CD14-positive monocyte (primary cell): ENCODE measurements at regions not wholly inside any gene's neighbourhood (a gene's known extent, or its start where the extent isn't known, plus 50 kb on each side); places are given as distances from the start of the nearest gene placed in this dataset.

ENCODE experiments used
- DNase-seq, 3 donors: peaks; one replicate each; pipeline ENCODE4 v3.0.0-alpha.2; 2011 to 2022
- H2AFZ ChIP-seq: 2 replicates; pipeline ENCODE4 v1.6.0; 2012; ENCODE audit warnings: mild to moderate bottlenecking, low read depth, low read length, inconsistent platforms; ENCODE audit not compliant: insufficient read depth, poor library complexity, severe bottlenecking
- H3K27ac ChIP-seq, 2 donors: 1 replicate in 1 of 2; 2 replicates in 1 of 2; pipeline ENCODE4 v1.5.1; 2012 to 2013; ENCODE audit warnings: low read length in 2 of 2, control low read depth in 1 of 2, inconsistent platforms in 1 of 2, low read depth in 1 of 2, mild to moderate bottlenecking in 1 of 2
- H3K27me3 ChIP-seq, 2 donors: one replicate each; pipeline versions ENCODE4 v1.6.0 to v1.6.1; 2011 to 2013; ENCODE audit warnings: low read length in 2 of 2; ENCODE audit not compliant: control insufficient read depth in 2 of 2, insufficient read depth in 2 of 2
- H3K36me3 ChIP-seq, 2 donors: replicated peaks in 1 of 2; 1 replicate in 1 of 2; 2 replicates in 1 of 2; pipeline versions ENCODE4 v1.5.1 to v1.6.1; 2012 to 2013; ENCODE audit warnings: low read length in 2 of 2, control low read depth in 1 of 2, inconsistent platforms in 1 of 2, mild to moderate bottlenecking in 1 of 2; ENCODE audit not compliant: insufficient read depth in 2 of 2, control insufficient read depth in 1 of 2
- H3K4me1 ChIP-seq, 2 donors: 1 replicate in 1 of 2; 2 replicates in 1 of 2; pipeline versions ENCODE4 v1.5.1 to v1.6.1; 2012 to 2013; ENCODE audit warnings: low read length in 2 of 2, control low read depth in 1 of 2, inconsistent platforms in 1 of 2, mild to moderate bottlenecking in 1 of 2, moderate library complexity in 1 of 2; ENCODE audit not compliant: insufficient read depth in 2 of 2, control insufficient read depth in 1 of 2
- H3K4me2 ChIP-seq: replicated peaks from 2 replicates; pipeline ENCODE3; 2012; ENCODE audit warnings: low read length, moderate library complexity, mild to moderate bottlenecking; ENCODE audit not compliant: poor library complexity, severe bottlenecking; ENCODE audit errors: extremely low read depth
- H3K4me3 ChIP-seq, 3 experiments: fragments of 200-600 bp in 1 of 3; sonication (generic) in 1 of 3; replicated peaks in 1 of 3; 1 replicate in 2 of 3; 2 replicates in 1 of 3; pipeline ENCODE4 v1.5.1; 2011 to 2013; ENCODE audit warnings: low read length in 3 of 3, mild to moderate bottlenecking in 3 of 3, control low read depth in 2 of 3, low read depth in 2 of 3, inconsistent platforms in 1 of 3, moderate library complexity in 1 of 3
- H3K79me2 ChIP-seq: 2 replicates; pipeline ENCODE4 v1.6.0; 2012; ENCODE audit warnings: mild to moderate bottlenecking, control low read depth, inconsistent platforms, low read length, moderate library complexity; ENCODE audit not compliant: insufficient read depth
- H3K9ac ChIP-seq: 2 replicates; pipeline ENCODE4 v1.6.0; 2017; ENCODE audit warnings: low read length, mild to moderate bottlenecking; ENCODE audit not compliant: insufficient read depth, poor library complexity, severe bottlenecking
- H3K9me3 ChIP-seq, 2 donors: replicated peaks in 1 of 2; 1 replicate in 1 of 2; 2 replicates in 1 of 2; pipeline versions ENCODE4 v1.5.1 to v1.6.1; 2012 to 2013; ENCODE audit warnings: low read length in 2 of 2, control low read depth in 1 of 2; ENCODE audit not compliant: control insufficient read depth in 1 of 2, insufficient read depth in 1 of 2
- H4K20me1 ChIP-seq: 2 replicates; pipeline ENCODE4 v1.6.0; 2012; ENCODE audit warnings: mild to moderate bottlenecking, low read length, control low read depth, moderate library complexity; ENCODE audit not compliant: insufficient read depth
- H3K27ac Mint-ChIP-seq, 7 donors: one replicate each; pipeline ENCODE4 v1.8.0; 2020; ENCODE audit warnings: mild to moderate bottlenecking in 7 of 7, mixed read lengths in 7 of 7, moderate library complexity in 6 of 7, inconsistent platforms in 2 of 7
- H3K27me3 Mint-ChIP-seq, 3 donors: one replicate each; pipeline ENCODE4 v1.8.0; 2021 to 2022; ENCODE audit warnings: low read depth in 3 of 3, mild to moderate bottlenecking in 3 of 3, mixed read lengths in 3 of 3, moderate library complexity in 3 of 3, inconsistent platforms in 1 of 3
- H3K36me3 Mint-ChIP-seq, 2 donors: one replicate each; pipeline ENCODE4 v1.8.0; 2020; ENCODE audit warnings: mixed read lengths in 2 of 2, inconsistent platforms in 1 of 2, mild to moderate bottlenecking in 1 of 2
- H3K4me1 Mint-ChIP-seq: one replicate; pipeline ENCODE4 v1.8.0; 2020; ENCODE audit warnings: mild to moderate bottlenecking, mixed read lengths
- H3K4me3 Mint-ChIP-seq, 2 donors: one replicate each; pipeline ENCODE4 v1.8.0; 2020; ENCODE audit warnings: mild to moderate bottlenecking in 2 of 2, mixed read lengths in 2 of 2, moderate library complexity in 1 of 2
- H3K9me3 Mint-ChIP-seq, 7 donors: one replicate each; pipeline ENCODE4 v1.8.0; 2020 to 2022; ENCODE audit warnings: mixed read lengths in 7 of 7, mild to moderate bottlenecking in 6 of 7, moderate library complexity in 6 of 7, inconsistent platforms in 2 of 7
- WGBS: methylation state at CpG from one replicate; pipeline ENCODE4 v1.1.5; 2013; ENCODE audit warnings: missing lambda C conversion rate; ENCODE audit not compliant: insufficient coverage; 5-methylcytosine and 5-hydroxymethylcytosine counted together
- intact Hi-C, 2 donors: fragments of 100-400 bp; cut with micrococcal nuclease; formaldehyde crosslinking; loops; one replicate each; pipeline versions ENCODE4 v1.15.0 to v1.15.1; 2023
- TF ChIP-seq, protein P1 (sequence below): fragments of 200-600 bp; IDR thresholded peaks from one replicate; pipeline ENCODE4 v1.8.0; 2022; ENCODE audit warnings: antibody characterized with exemption, mild to moderate bottlenecking

DNA sequence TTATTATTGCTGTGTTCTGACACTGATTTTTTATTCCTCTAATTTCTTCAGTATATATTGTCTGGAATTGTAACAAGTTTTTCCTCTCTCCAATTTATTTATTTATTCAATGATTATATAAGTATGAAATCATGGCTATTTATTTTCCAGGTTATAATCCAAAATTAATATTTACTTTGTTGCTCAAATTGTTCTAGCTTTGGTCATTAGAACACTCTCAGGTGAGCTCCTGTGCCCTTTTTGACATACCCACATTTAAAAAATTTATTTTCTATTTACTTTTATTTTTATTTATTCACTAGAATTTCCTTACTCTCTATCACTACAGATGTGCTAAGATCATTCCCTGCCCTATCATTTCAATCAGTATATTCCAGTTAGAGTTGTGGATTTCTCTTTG is 70.2 kb downstream of the PPP1R2C start:
- Histone ChIP-seq H4K20me1 (no peaks in the 10 kb centered on the region), H3K36me3 (no peaks in the 10 kb centered on the region), H3K27ac (no peak overlapping the region), H3K4me3 (no peak overlapping the region), H3K9ac (no peak overlapping the region), H3K79me2 (no peaks in the 10 kb centered on the region), H2AFZ (no peak overlapping the region), H3K4me1 (no peaks in the 10 kb centered on the region), H3K4me2 (no peak overlapping the region), H3K9me3 (no peaks in the 10 kb centered on the region), H3K27me3 (no peaks in the 10 kb centered on the region)
- intact Hi-C loops, result no loop called here
- DNase-seq, result no peak
- no peaks in the 10 kb centered on the region for H3K36me3 Mint-ChIP-seq
- H3K27ac Mint-ChIP-seq, result no peak overlapping the region
- peaks cover 0 to 8% (median 2%) of the 10 kb centered on the region in 3 donors for H3K27me3 Mint-ChIP-seq
- H3K4me1 Mint-ChIP-seq, result no peaks in the 10 kb centered on the region
- peaks cover 0 to 2% (median 0%) of the 10 kb centered on the region in 7 donors for H3K9me3 Mint-ChIP-seq
- no peak overlapping the region for H3K4me3 Mint-ChIP-seq
- TF ChIP-seq, protein P1, sequence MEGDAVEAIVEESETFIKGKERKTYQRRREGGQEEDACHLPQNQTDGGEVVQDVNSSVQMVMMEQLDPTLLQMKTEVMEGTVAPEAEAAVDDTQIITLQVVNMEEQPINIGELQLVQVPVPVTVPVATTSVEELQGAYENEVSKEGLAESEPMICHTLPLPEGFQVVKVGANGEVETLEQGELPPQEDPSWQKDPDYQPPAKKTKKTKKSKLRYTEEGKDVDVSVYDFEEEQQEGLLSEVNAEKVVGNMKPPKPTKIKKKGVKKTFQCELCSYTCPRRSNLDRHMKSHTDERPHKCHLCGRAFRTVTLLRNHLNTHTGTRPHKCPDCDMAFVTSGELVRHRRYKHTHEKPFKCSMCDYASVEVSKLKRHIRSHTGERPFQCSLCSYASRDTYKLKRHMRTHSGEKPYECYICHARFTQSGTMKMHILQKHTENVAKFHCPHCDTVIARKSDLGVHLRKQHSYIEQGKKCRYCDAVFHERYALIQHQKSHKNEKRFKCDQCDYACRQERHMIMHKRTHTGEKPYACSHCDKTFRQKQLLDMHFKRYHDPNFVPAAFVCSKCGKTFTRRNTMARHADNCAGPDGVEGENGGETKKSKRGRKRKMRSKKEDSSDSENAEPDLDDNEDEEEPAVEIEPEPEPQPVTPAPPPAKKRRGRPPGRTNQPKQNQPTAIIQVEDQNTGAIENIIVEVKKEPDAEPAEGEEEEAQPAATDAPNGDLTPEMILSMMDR, result no peak

DNA sequence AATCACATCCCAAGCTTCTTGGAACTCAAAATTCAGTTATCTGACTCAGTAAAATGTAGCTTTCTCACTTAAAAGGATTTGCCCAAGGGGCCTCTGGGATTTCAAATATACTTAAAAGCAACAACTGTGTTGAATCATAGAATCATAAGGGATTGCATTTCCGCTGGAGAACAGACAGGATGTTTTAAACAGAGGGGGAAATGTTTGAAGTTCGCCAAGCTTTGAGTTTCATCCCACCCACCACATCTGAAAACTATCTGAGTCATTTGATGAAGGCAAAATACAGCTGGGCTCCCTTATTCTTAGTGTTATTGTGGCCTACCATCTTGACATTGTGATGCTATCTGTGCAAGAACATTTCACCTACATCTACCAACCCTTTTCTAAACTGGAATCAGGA is 73.5 kb downstream of the PPP1R2C start:
- H3K36me3 Mint-ChIP-seq, result no peaks in the 10 kb centered on the region
- H3K27ac Mint-ChIP-seq, result no peak overlapping the region
- Histone ChIP-seq H3K27ac (no peak overlapping the region), H3K4me2 (no peak overlapping the region), H4K20me1 (no peaks in the 10 kb centered on the region), H3K4me3 (no peak overlapping the region), H3K9ac (no peak overlapping the region), H3K4me1 (no peaks in the 10 kb centered on the region), H3K27me3 (no peaks in the 10 kb centered on the region), H3K79me2 (no peaks in the 10 kb centered on the region), H3K36me3 (no peaks in the 10 kb centered on the region), H2AFZ (no peak overlapping the region), H3K9me3 (no peaks in the 10 kb centered on the region)
- intact Hi-C loops, result no loop called here
- DNase-seq, result no peak
- peaks cover 0 to 5% (median 0%) of the 10 kb centered on the region in 7 donors for H3K9me3 Mint-ChIP-seq
- no peaks in the 10 kb centered on the region for H3K4me1 Mint-ChIP-seq
- no CpG with 5 or more reads among the region's 2 CpGs for WGBS
- H3K4me3 Mint-ChIP-seq, result no peak overlapping the region
- TF ChIP-seq, protein P1, result no peak
- H3K27me3 Mint-ChIP-seq, result peaks cover 1 to 10% (median 3%) of the 10 kb centered on the region in 3 donors
